ENCODE measurements at regions not wholly inside any gene's neighbourhood (a gene's known extent, or its start where the extent isn't known, plus 50 kb on each side); places are given as distances from the start of the nearest gene placed in this dataset.

GRCh38 chr3:103512595-103512994 is 1077.8 kb downstream of the ZPLD1 start (continued):
- TF ChIP-seq CHD7 (IDR thresholded peaks at IDR 0.05; ENCODE audit: insufficient replicate concordance, low read length) = no peak
- TF ChIP-seq HDAC2 (IDR thresholded peaks at IDR 0.05; ENCODE audit: borderline replicate concordance in 1 of 2, low read depth in 2 of 2, low read length in 2 of 2) = no peak
- no peak for TF ChIP-seq KDM5A (IDR thresholded peaks at IDR 0.05; ENCODE audit: low read length)
- TF ChIP-seq SP1 (IDR thresholded peaks at IDR 0.05; ENCODE audit: low read depth, low read length) = no peak
- no peak for TF ChIP-seq TEAD4 (IDR thresholded peaks at IDR 0.05; ENCODE audit: low read depth, low read length)
- TF ChIP-seq GTF2F1 (IDR thresholded peaks at IDR 0.05; ENCODE audit: borderline replicate concordance, low read depth, low read length) = no peak
- TF ChIP-seq SIN3A (conservative IDR thresholded peaks at IDR 0.05 in 1 of 2, IDR thresholded peaks at IDR 0.05 in 1 of 2; ENCODE audit: low read depth in 1 of 2, low read length in 2 of 2) = no peak
- no peak for TF ChIP-seq SIRT6 (IDR thresholded peaks at IDR 0.05; ENCODE audit: low read length)
- TF ChIP-seq TBP (IDR thresholded peaks at IDR 0.05; ENCODE audit: low read depth, low read length) = no peak
- no peak for TF ChIP-seq CTCF (IDR thresholded peaks at IDR 0.05; ENCODE audit: control extremely low read depth in 1 of 3, insufficient read depth in 1 of 3, low read depth in 1 of 3, low read length in 3 of 3)
